HEK293 (cell line): ENCODE measurements at regions not wholly inside any gene's neighbourhood (a gene's known extent, or its start where the extent isn't known, plus 50 kb on each side); places are given as distances from the start of the nearest gene placed in this dataset.

Source experiments
- CTCF ChIA-PET: fragments of 350-600 bp; formaldehyde crosslinking; extraction: SDS; loops from one replicate; lab custom pipeline; 2021; ENCODE audit warnings: antibody characterized with exemption; lab: Yijun Ruan, JAX
- POLR2A ChIA-PET: fragments of 300-600 bp; formaldehyde crosslinking; extraction: SDS; loops from one replicate; lab custom pipeline; 2020; ENCODE audit warnings: antibody characterized with exemption, inconsistent platforms; lab: Yijun Ruan, JAX
- H3K27ac ChIP-seq: fragments of 200-500 bp; sonication (Bioruptor generic); 2 replicates; pipeline ENCODE4 v1.5.1; 2014; ENCODE audit warnings: low read depth, low read length, control low read depth, inconsistent platforms; ENCODE audit errors: extremely low read depth
- H3K36me3 ChIP-seq, 2 experiments: fragments of 200-500 bp in 1 of 2; sonication (Bioruptor generic) in 1 of 2; 1 replicate in 1 of 2; 2 replicates in 1 of 2; pipeline ENCODE4 v1.5.1; 2014 to 2017; ENCODE audit warnings: inconsistent platforms in 2 of 2, low read length in 2 of 2; ENCODE audit not compliant: control insufficient read depth in 2 of 2, insufficient read depth in 1 of 2
- H3K4me1 ChIP-seq: fragments of 200-500 bp; sonication (Bioruptor generic); 2 replicates; pipeline ENCODE4 v1.5.1; 2014; ENCODE audit warnings: mild to moderate bottlenecking, low read length, inconsistent platforms; ENCODE audit not compliant: control insufficient read depth, insufficient read depth
- H3K4me3 ChIP-seq: 2 replicates; pipeline ENCODE4 v1.5.1; 2011; ENCODE audit warnings: low read depth, mild to moderate bottlenecking, control low read depth, low read length, moderate library complexity
- H3K9me3 ChIP-seq: fragments of 200-500 bp; sonication (Bioruptor generic); 2 replicates; pipeline ENCODE4 v1.5.1; 2014; ENCODE audit warnings: low read depth, low read length, inconsistent platforms; ENCODE audit not compliant: control insufficient read depth, insufficient read depth
- BCL11B ChIP-seq: fragments of 450-650 bp; formaldehyde crosslinking; IDR thresholded peaks from 2 replicates; pipeline ENCODE4 v1.5.1; 2016; ENCODE audit warnings: low read depth, missing biosample characterization, missing genetic modification characterization
- FEZF1 ChIP-seq: fragments of 450-650 bp; formaldehyde crosslinking; IDR thresholded peaks from 2 replicates; pipeline ENCODE4 v1.5.1; 2016; ENCODE audit warnings: missing biosample characterization, missing genetic modification characterization
- GFI1B ChIP-seq: fragments of 450-650 bp; formaldehyde crosslinking; IDR thresholded peaks from 2 replicates; pipeline ENCODE4 v1.5.1; 2016; ENCODE audit warnings: missing biosample characterization, missing genetic modification characterization
- KLF10 ChIP-seq: fragments of 450-650 bp; IDR thresholded peaks from 2 replicates; pipeline ENCODE4 v1.5.1; 2018; ENCODE audit warnings: missing biosample characterization, mild to moderate bottlenecking, missing genetic modification characterization
- KLF8 ChIP-seq: fragments of 450-650 bp; formaldehyde crosslinking; IDR thresholded peaks from 2 replicates; pipeline ENCODE4 v1.5.1; 2016; ENCODE audit warnings: missing biosample characterization, missing genetic modification characterization
- MYNN ChIP-seq: fragments of 450-650 bp; formaldehyde crosslinking; IDR thresholded peaks from 2 replicates; pipeline ENCODE4 v1.5.1; 2016; ENCODE audit warnings: missing biosample characterization, missing genetic modification characterization, borderline replicate concordance
- WT1 ChIP-seq: fragments of 450-650 bp; formaldehyde crosslinking; IDR thresholded peaks from 2 replicates; pipeline ENCODE4 v1.5.1; 2016; ENCODE audit warnings: missing biosample characterization, missing genetic modification characterization
- ZBTB11 ChIP-seq: fragments of 450-650 bp; formaldehyde crosslinking; conservative IDR thresholded peaks from 2 replicates; pipeline ENCODE4 v1.5.1; 2016; ENCODE audit warnings: low read depth, missing biosample characterization, missing genetic modification characterization
- ZBTB48 ChIP-seq: fragments of 450-650 bp; formaldehyde crosslinking; IDR thresholded peaks from 2 replicates; pipeline ENCODE4 v1.5.1; 2016; ENCODE audit warnings: missing biosample characterization, missing genetic modification characterization
- ZNF121 ChIP-seq: fragments of 450-650 bp; formaldehyde crosslinking; IDR thresholded peaks from 2 replicates; pipeline ENCODE4 v1.5.1; 2016; ENCODE audit warnings: missing biosample characterization, missing genetic modification characterization
- ZNF140 ChIP-seq: fragments of 450-650 bp; formaldehyde crosslinking; IDR thresholded peaks from 2 replicates; pipeline ENCODE4 v1.5.1; 2016; ENCODE audit warnings: missing biosample characterization, missing genetic modification characterization
- ZNF155 ChIP-seq: fragments of 450-650 bp; formaldehyde crosslinking; IDR thresholded peaks from 2 replicates; pipeline ENCODE4 v1.5.1; 2016; ENCODE audit warnings: missing biosample characterization, missing genetic modification characterization
- ZNF169 ChIP-seq: fragments of 450-650 bp; formaldehyde crosslinking; IDR thresholded peaks from 2 replicates; pipeline ENCODE4 v1.5.1; 2016; ENCODE audit warnings: missing biosample characterization, missing genetic modification characterization
- ZNF175 ChIP-seq: fragments of 450-650 bp; formaldehyde crosslinking; IDR thresholded peaks from 2 replicates; pipeline ENCODE4 v1.5.1; 2016; ENCODE audit warnings: missing biosample characterization, missing genetic modification characterization
- ZNF214 ChIP-seq: fragments of 450-650 bp; formaldehyde crosslinking; IDR thresholded peaks from 2 replicates; pipeline ENCODE4 v1.5.1; 2017; ENCODE audit warnings: missing biosample characterization, mild to moderate bottlenecking, missing genetic modification characterization, borderline replicate concordance
- ZNF221 ChIP-seq: fragments of 450-650 bp; formaldehyde crosslinking; IDR thresholded peaks from 2 replicates; pipeline ENCODE4 v1.5.1; 2017; ENCODE audit warnings: missing biosample characterization, missing genetic modification characterization, borderline replicate concordance
- ZNF292 ChIP-seq: fragments of 450-650 bp; formaldehyde crosslinking; IDR thresholded peaks from 2 replicates; pipeline ENCODE4 v1.5.1; 2016; ENCODE audit warnings: low read depth, missing biosample characterization, missing genetic modification characterization, borderline replicate concordance
- ZNF354C ChIP-seq: fragments of 450-650 bp; formaldehyde crosslinking; IDR thresholded peaks from 2 replicates; pipeline ENCODE4 v1.5.1; 2016; ENCODE audit warnings: missing biosample characterization, missing genetic modification characterization, low read depth, borderline replicate concordance
- ZNF426 ChIP-seq: fragments of 450-650 bp; formaldehyde crosslinking; IDR thresholded peaks from 2 replicates; pipeline ENCODE4 v1.5.1; 2017; ENCODE audit warnings: missing biosample characterization, missing genetic modification characterization, mild to moderate bottlenecking, inconsistent platforms, moderate library complexity
- ZNF48 ChIP-seq: fragments of 450-650 bp; formaldehyde crosslinking; IDR thresholded peaks from 2 replicates; pipeline ENCODE4 v1.5.1; 2016; ENCODE audit warnings: missing biosample characterization, missing genetic modification characterization
- ZNF521 ChIP-seq: fragments of 450-650 bp; formaldehyde crosslinking; IDR thresholded peaks from 2 replicates; pipeline ENCODE4 v1.5.1; 2017; ENCODE audit warnings: missing biosample characterization, mild to moderate bottlenecking, missing genetic modification characterization
- ZNF530 ChIP-seq: fragments of 450-650 bp; formaldehyde crosslinking; IDR thresholded peaks from 2 replicates; pipeline ENCODE4 v1.5.1; 2016; ENCODE audit warnings: low read depth, missing biosample characterization, missing genetic modification characterization
- ZNF549 ChIP-seq: fragments of 450-650 bp; IDR thresholded peaks from 2 replicates; pipeline ENCODE4 v1.5.1; 2018; ENCODE audit warnings: missing biosample characterization, missing genetic modification characterization, mild to moderate bottlenecking, inconsistent platforms, moderate library complexity
- ZNF596 ChIP-seq: fragments of 450-650 bp; IDR thresholded peaks from 2 replicates; pipeline ENCODE4 v1.5.0; 2018; ENCODE audit warnings: missing biosample characterization, mild to moderate bottlenecking, missing genetic modification characterization, moderate library complexity
- ZNF830 ChIP-seq: fragments of 450-650 bp; IDR thresholded peaks from 2 replicates; pipeline ENCODE4 v1.5.0; 2018; ENCODE audit warnings: missing biosample characterization, missing genetic modification characterization, low read depth, mild to moderate bottlenecking, moderate library complexity
- ZNF843 ChIP-seq: fragments of 450-650 bp; formaldehyde crosslinking; IDR thresholded peaks from 2 replicates; pipeline ENCODE4 v1.5.1; 2016; ENCODE audit warnings: missing biosample characterization, missing genetic modification characterization
- ZXDB ChIP-seq: fragments of 450-650 bp; formaldehyde crosslinking; IDR thresholded peaks from 2 replicates; pipeline ENCODE4 v1.5.1; 2016; ENCODE audit warnings: missing biosample characterization, missing genetic modification characterization
- TF ChIP-seq, protein P1 (sequence below): fragments of 450-650 bp; formaldehyde crosslinking; IDR thresholded peaks from 2 replicates; pipeline ENCODE4 v1.5.1; 2017; ENCODE audit warnings: missing biosample characterization, missing genetic modification characterization

- H3K36me3 ChIP-seq = no peaks in the 10 kb centered on the region
- CTCF ChIA-PET = no interaction called here
- TF ChIP-seq ZNF521 (tag by site-specific recombination) = no peak
- TF ChIP-seq ZNF48 (tag by site-specific recombination) = no peak
- no peak for TF ChIP-seq ZNF214
- TF ChIP-seq, protein P1, sequence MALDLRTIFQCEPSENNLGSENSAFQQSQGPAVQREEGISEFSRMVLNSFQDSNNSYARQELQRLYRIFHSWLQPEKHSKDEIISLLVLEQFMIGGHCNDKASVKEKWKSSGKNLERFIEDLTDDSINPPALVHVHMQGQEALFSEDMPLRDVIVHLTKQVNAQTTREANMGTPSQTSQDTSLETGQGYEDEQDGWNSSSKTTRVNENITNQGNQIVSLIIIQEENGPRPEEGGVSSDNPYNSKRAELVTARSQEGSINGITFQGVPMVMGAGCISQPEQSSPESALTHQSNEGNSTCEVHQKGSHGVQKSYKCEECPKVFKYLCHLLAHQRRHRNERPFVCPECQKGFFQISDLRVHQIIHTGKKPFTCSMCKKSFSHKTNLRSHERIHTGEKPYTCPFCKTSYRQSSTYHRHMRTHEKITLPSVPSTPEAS (tag by site-specific recombination) = no peak
- TF ChIP-seq ZNF121 (tag by site-specific recombination) = no peak
- TF ChIP-seq ZNF155 (tag by site-specific recombination) = no peak
- no peak for TF ChIP-seq ZNF354C (tag by site-specific recombination)
- TF ChIP-seq ZNF292 = no peak
- no peak for TF ChIP-seq KLF10 (tag by site-specific recombination)
- TF ChIP-seq, all 188 proteins: peak for 0
- H3K4me3 ChIP-seq = no peak overlapping the region
- H3K27ac ChIP-seq = no peak overlapping the region
- H3K4me1 ChIP-seq = no peaks in the 10 kb centered on the region
- POLR2A ChIA-PET = no interaction called here
- no peaks in the 10 kb centered on the region for H3K9me3 ChIP-seq
These were observed 259.8 kb upstream of the SALL3 start for GRCh38 chr18:78719821-78720220.

- H3K27ac ChIP-seq = no peak overlapping the region
- no peaks in the 10 kb centered on the region for H3K4me1 ChIP-seq
- no peaks in the 10 kb centered on the region for H3K36me3 ChIP-seq
- H3K9me3 ChIP-seq = no peaks in the 10 kb centered on the region
- H3K4me3 ChIP-seq = no peak overlapping the region
- TF ChIP-seq ZNF221 (tag by site-specific recombination) (no peak), ZNF596 (no peak), ZBTB11 (tag by site-specific recombination) (no peak), GFI1B (no peak), ZNF549 (tag by site-specific recombination) (no peak)
- CTCF ChIA-PET = no interaction called here
- POLR2A ChIA-PET = no interaction called here
These were observed 259.0 kb upstream of the SALL3 start for GRCh38 chr18:78720456-78721237.

DNA sequence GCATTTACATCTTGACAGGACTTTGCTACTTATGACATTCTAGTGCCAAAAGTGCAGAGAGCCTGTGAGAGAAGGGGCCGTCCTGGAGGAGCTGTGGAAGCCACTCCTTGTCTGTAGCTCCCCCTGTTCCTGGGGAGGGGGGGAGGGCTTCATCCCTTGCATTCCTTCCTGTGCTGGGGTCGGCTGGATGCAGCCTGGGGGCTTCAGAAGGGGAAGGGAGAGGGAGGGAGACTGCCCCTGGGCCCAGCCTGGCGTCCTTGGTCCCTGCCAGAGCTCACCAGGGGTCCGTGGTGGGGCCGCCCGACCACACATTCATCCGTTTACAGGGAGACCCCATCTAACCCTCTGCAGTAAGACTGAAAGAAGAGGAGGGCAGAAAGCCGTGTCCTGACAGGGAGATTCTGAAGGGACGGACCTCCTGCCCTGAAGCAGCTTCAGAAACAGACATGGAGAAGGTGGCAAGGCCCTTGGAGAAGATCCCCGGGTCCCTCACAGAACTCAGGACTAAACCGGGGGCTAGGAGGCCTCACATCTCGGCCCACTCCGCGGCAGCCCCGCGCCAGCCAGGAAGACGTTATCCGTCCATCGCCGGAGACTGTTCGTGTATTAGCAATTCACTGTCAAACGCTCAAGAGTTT lies 258.3 kb upstream of the SALL3 start:
- Histone ChIP-seq H3K4me3 (no peak overlapping the region), H3K9me3 (no peaks in the 10 kb centered on the region)
- no peak for TF ChIP-seq ZNF175 (tag by site-specific recombination)
- TF ChIP-seq MYNN (tag by site-specific recombination) = no peak
- TF ChIP-seq ZNF140 (tag by site-specific recombination) = no peak
- no peak for TF ChIP-seq ZNF169 (tag by site-specific recombination)
- TF ChIP-seq ZNF843 = no peak
- TF ChIP-seq ZNF530 (tag by site-specific recombination) = no peak
- TF ChIP-seq ZNF830 = no peak
- TF ChIP-seq ZXDB (tag by site-specific recombination) = no peak
- TF ChIP-seq BCL11B (tag by site-specific recombination) = no peak
- no peak for TF ChIP-seq ZBTB48 (tag by site-specific recombination)
- no peak for TF ChIP-seq FEZF1 (tag by site-specific recombination)
- TF ChIP-seq ZNF426 (tag by site-specific recombination) = no peak
- no peak for TF ChIP-seq WT1 (tag by site-specific recombination)
- TF ChIP-seq KLF8 (tag by site-specific recombination) = no peak

More for the DNA sequence above, 258.3 kb upstream of the SALL3 start:
- H3K4me1 ChIP-seq = no peaks in the 10 kb centered on the region
- ChIA-PET POLR2A (no interaction called here), CTCF (no interaction called here)
- H3K27ac ChIP-seq = no peak overlapping the region
- H3K36me3 ChIP-seq = no peaks in the 10 kb centered on the region
